Stomach (tissue), 8 donors: ENCODE measurements at regions not wholly inside any gene's neighbourhood (a gene's known extent, or its start where the extent isn't known, plus 50 kb on each side); places are given as distances from the start of the nearest gene placed in this dataset.

Experiments
- DNase-seq, 2 donors: peaks; one replicate each; pipeline versions ENCODE4 v3.0.0 to v3.0.0-alpha.2; 2013 to 2019
- H3K27ac ChIP-seq, 5 donors: fragments of 200-600 bp in 4 of 5; sonication (generic) in 4 of 5; one replicate each; pipeline ENCODE4 v1.5.1; 2013 to 2019; ENCODE audit warnings: mild to moderate bottlenecking in 1 of 5, moderate library complexity in 1 of 5
- H3K27me3 ChIP-seq, 3 donors: fragments of 200-600 bp; sonication (generic); one replicate each; pipeline ENCODE4 v1.5.1; 2017 to 2019; ENCODE audit warnings: mixed run types in 1 of 3
- H3K36me3 ChIP-seq, 4 donors: fragments of 200-600 bp; sonication (generic); 1 replicate in 3 of 4; 2 replicates in 1 of 4; pipeline ENCODE4 v1.5.1; 2016 to 2019
- H3K4me1 ChIP-seq, 4 donors: fragments of 200-600 bp; sonication (generic); one replicate each; pipeline ENCODE4 v1.5.1; 2016 to 2019
- H3K4me3 ChIP-seq, 4 donors: fragments of 200-600 bp; sonication (generic) in 3 of 4; one replicate each; pipeline ENCODE4 v1.5.1; 2016 to 2019; ENCODE audit warnings: mild to moderate bottlenecking in 1 of 4
- H3K9me3 ChIP-seq, 4 donors: fragments of 200-600 bp; sonication (generic); one replicate each; pipeline ENCODE4 v1.5.1; 2016 to 2019
- CTCF ChIP-seq, 7 experiments: fragments of 450-650 bp in 4 of 7; fragments of 200-600 bp in 3 of 7; sonication (generic) in 3 of 7; IDR thresholded peaks; one replicate each; pipeline ENCODE4 v1.5.1; 2016 to 2019; ENCODE audit warnings: antibody characterized with exemption in 7 of 7, control low read depth in 2 of 7, mild to moderate bottlenecking in 1 of 7
- EP300 ChIP-seq: sonication (generic); formaldehyde crosslinking; IDR thresholded peaks from one replicate; pipeline ENCODE4 v1.6.1; 2017; ENCODE audit warnings: antibody characterized with exemption
- POLR2A ChIP-seq, 4 donors: fragments of 450-650 bp; IDR thresholded peaks; one replicate each; pipeline ENCODE4 v1.6.1; 2016; ENCODE audit warnings: antibody characterized with exemption in 4 of 4, control low read depth in 2 of 4, mild to moderate bottlenecking in 1 of 4, moderate library complexity in 1 of 4
- POLR2AphosphoS5 ChIP-seq, 3 donors: sonication (generic); formaldehyde crosslinking; IDR thresholded peaks; one replicate each; pipeline ENCODE4 v1.6.1; 2016; ENCODE audit warnings: antibody characterized with exemption in 3 of 3
- WGBS, 5 donors: extraction: QIAGEN DNeasy Blood & Tissue Kit in 3 of 5; methylation state at CpG; one replicate each; pipeline versions ENCODE4 v1.1.5 to v1.1.7; 2013 to 2018; 5-methylcytosine and 5-hydroxymethylcytosine counted together
- intact Hi-C: fragments of 100-400 bp; cut with DNase I; formaldehyde crosslinking; loops from one replicate; pipeline ENCODE4 v1.15.1; 2023; ENCODE audit warnings: low total_unique reads
- donor health status: healthy with polysubstance abuse.
- donor health status: Bipolar disorder and iron deficiency.
- donor health status: healthy.

- 57 to 75% (median 73%) methylated on average over 2 of the region's 2 CpGs for WGBS, 5 donors
These were observed 166.6 kb upstream of the FLRT2 start for GRCh38 chr14:85363358-85363757.

DNA sequence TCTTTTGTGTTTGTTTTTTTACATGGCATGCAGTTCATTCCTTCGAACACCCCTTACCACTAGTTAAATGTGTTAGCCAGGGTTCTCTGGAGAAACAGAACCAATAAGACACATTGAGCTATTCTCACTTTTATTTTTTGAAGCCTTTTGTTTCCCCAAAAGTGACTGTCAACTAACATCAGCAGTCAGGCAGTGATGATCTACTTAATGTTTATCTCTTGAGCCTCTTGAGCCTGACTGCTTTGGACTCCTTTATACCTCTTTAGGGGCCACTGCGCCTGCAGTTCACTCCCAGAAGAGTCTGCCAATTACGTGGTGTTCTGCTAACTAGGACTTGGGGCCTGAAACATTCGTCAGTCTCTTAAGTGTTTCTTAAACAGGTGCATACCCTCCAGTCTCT lies 163.7 kb upstream of the FLRT2 start:
- DNase-seq, result no peak
- intact Hi-C loops, result no loop called here
- Histone ChIP-seq H3K27me3 (no peaks in the 10 kb centered on the region), H3K4me1 (no peaks in the 10 kb centered on the region), H3K9me3 (peaks cover 0 to 7% (median 0%) of the 10 kb centered on the region in 4 donors), H3K36me3 (no peaks in the 10 kb centered on the region), H3K27ac (no peak overlapping the region), H3K4me3 (no peak overlapping the region)
- WGBS, 5 donors, result 84 to 94% (median 90%) methylated on average over 4 of the region's 4 CpGs
- TF ChIP-seq POLR2A (IDR thresholded peaks at IDR 0.05), result no peak
- no peak for TF ChIP-seq POLR2AphosphoS5 (IDR thresholded peaks at IDR 0.05)
- TF ChIP-seq CTCF (IDR thresholded peaks at IDR 0.05), result no peak
- no peak for TF ChIP-seq EP300

More at GRCh38 chr14:85363358-85363757, 166.6 kb upstream of the FLRT2 start:
- no peak for TF ChIP-seq POLR2AphosphoS5 (IDR thresholded peaks at IDR 0.05)
- TF ChIP-seq CTCF (IDR thresholded peaks at IDR 0.05), result no peak
- TF ChIP-seq POLR2A (IDR thresholded peaks at IDR 0.05), result no peak
- no peak for TF ChIP-seq EP300
- DNase-seq, result no peak
- no peaks in the 10 kb centered on the region for H3K36me3 ChIP-seq
- intact Hi-C loops, result no loop called here
- no peaks in the 10 kb centered on the region for H3K27me3 ChIP-seq
- no peaks in the 10 kb centered on the region for H3K4me1 ChIP-seq
- no peak overlapping the region for H3K27ac ChIP-seq
- no peaks in the 10 kb centered on the region for H3K9me3 ChIP-seq
- H3K4me3 ChIP-seq, result no peak overlapping the region

DNA sequence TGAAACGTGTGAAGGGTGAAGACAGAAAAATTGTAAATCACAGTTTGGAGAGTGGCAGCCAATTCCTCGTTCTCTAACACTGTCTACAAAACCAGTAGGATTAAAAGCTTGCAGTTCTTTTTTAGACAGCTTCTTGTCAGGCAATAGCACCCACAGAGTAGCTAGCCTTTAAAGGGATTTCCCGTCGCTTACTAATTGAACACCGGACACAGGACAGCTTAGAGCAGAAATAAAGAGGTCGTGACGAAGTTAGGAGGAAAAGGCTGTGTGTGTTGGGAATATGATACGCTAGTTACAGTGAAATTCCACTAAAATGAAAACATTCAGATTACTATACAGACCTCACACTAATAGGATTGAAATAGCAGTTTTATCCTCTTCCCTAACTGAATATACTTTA lies 149.1 kb upstream of the FLRT2 start:
- Histone ChIP-seq H3K27ac (no peak overlapping the region), H3K27me3 (no peaks in the 10 kb centered on the region), H3K4me3 (no peak overlapping the region), H3K9me3 (no peaks in the 10 kb centered on the region), H3K4me1 (no peaks in the 10 kb centered on the region), H3K36me3 (no peaks in the 10 kb centered on the region)
- 74 to 83% (median 78%) methylated on average over 8 of the region's 8 CpGs for WGBS, 5 donors
- TF ChIP-seq POLR2A (IDR thresholded peaks at IDR 0.05) (no peak), EP300 (no peak), CTCF (IDR thresholded peaks at IDR 0.05) (no peak), POLR2AphosphoS5 (IDR thresholded peaks at IDR 0.05) (no peak)
- intact Hi-C loops, result no loop called here
- DNase-seq, result peak in 1 of 2 donors; percentile 17

GRCh38 chr14:85382341-85382740 lies 147.6 kb upstream of the FLRT2 start:
- WGBS, 5 donors, result 86 to 97% (median 95%) methylated on average over 1 of the region's 1 CpG
- intact Hi-C loops, result no loop called here
- no peaks in the 10 kb centered on the region for H3K9me3 ChIP-seq

More at GRCh38 chr14:85382341-85382740, 147.6 kb upstream of the FLRT2 start:
- no peak for DNase-seq
- TF ChIP-seq CTCF (IDR thresholded peaks at IDR 0.05) (no peak), POLR2A (IDR thresholded peaks at IDR 0.05) (no peak), POLR2AphosphoS5 (IDR thresholded peaks at IDR 0.05) (no peak), EP300 (no peak)
- no peaks in the 10 kb centered on the region for H3K4me1 ChIP-seq
- no peaks in the 10 kb centered on the region for H3K27me3 ChIP-seq
- H3K4me3 ChIP-seq, result no peak overlapping the region
- H3K36me3 ChIP-seq, result no peaks in the 10 kb centered on the region
- no peak overlapping the region for H3K27ac ChIP-seq
